ENCODE measurements at regions not wholly inside any gene's neighbourhood (a gene's known extent, or its start where the extent isn't known, plus 50 kb on each side); places are given as distances from the start of the nearest gene placed in this dataset.

DNA sequence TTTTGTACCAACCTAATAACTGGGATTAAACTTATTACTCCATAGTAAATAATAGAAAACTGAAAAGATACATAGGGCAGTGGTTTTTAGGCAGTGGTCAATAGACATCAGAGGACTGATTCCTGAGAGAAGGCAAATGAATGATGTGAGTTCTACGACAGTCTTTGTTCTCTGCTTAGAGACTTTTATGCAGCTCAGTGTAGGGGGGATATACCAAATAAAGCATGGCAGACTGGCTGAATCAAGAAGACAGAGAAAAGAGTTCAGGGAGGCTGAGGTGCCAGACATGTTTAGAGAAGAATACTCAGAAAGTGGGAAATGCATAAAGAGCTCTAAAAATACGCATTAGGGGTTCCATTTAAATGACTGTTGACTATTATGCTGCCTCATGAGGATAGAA, 320.8 kb upstream of the FAR2 start:
- no peak overlapping the region for H3K4me3 ChIP-seq (ENCODE audit: low read depth, low read length)
- no peak for DNase-seq (ENCODE audit: low read depth)
- no peak for TF ChIP-seq CTCF (conservative IDR thresholded peaks at IDR 0.05; ENCODE audit: low read depth, low read length)

DNA sequence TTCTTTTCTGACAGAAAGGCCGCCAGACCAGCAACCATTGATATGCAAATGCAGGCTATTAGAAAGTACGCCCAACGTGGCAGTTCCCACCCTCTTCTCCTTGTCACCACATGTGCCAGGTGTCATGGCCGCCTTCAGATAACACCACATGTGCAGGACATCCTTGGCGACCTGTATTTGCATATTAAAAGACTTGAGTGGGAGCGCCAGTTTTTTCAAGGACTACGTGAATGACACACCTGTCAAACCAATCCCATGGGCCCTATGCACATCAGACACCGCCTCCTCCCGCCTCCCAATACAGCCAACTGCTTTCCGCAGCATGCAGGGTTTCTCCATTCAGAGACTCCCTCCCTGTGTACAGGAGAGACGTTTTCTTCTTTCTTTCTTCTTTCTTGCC, 318.6 kb upstream of the FAR2 start:
- H3K4me3 ChIP-seq (ENCODE audit: low read depth, low read length): no peak overlapping the region
- DNase-seq (ENCODE audit: low read depth): no peak
- no peak for TF ChIP-seq CTCF (conservative IDR thresholded peaks at IDR 0.05; ENCODE audit: low read depth, low read length)

DNA sequence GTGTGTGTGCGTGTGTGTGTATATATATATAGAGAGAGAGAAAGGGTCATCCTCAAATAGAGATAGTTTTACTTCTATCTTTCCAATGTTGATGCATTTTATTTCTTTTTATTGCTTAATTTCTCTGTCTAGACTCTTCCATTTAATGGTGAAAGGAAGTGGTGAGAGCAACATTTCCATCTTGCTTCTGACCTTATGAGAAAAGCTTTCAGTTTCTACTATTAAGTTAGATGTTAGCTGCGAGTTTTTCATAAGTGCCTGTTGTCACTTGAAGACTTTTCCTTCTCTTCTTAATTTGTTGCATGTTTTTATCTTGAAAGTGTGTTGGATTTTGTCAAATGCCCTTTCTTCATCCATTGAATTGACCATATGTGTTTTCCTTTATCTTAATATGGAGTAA, 304.4 kb upstream of the FAR2 start:
- TF ChIP-seq CTCF (conservative IDR thresholded peaks at IDR 0.05; ENCODE audit: low read depth, low read length): no peak
- H3K4me3 ChIP-seq (ENCODE audit: low read depth, low read length): no peak overlapping the region
- DNase-seq (ENCODE audit: low read depth): no peak

GRCh38 chr12:28851781-28852180, 297.3 kb upstream of the FAR2 start:
- H3K4me3 ChIP-seq (ENCODE audit: low read depth, low read length): no peak overlapping the region
- DNase-seq (ENCODE audit: low read depth): no peak
- no peak for TF ChIP-seq CTCF (conservative IDR thresholded peaks at IDR 0.05; ENCODE audit: low read depth, low read length)

- no peak for TF ChIP-seq CTCF (conservative IDR thresholded peaks at IDR 0.05; ENCODE audit: low read depth, low read length)
- DNase-seq (ENCODE audit: low read depth): no peak
Measured at GRCh38 chr12:28855761-28856310, 293.2 kb upstream of the FAR2 start.

GRCh38 chr12:28857369-28857768, 291.7 kb upstream of the FAR2 start:
- no peak overlapping the region for H3K4me3 ChIP-seq (ENCODE audit: low read depth, low read length)
- no peak for TF ChIP-seq CTCF (conservative IDR thresholded peaks at IDR 0.05; ENCODE audit: low read depth, low read length)
- DNase-seq (ENCODE audit: low read depth): no peak

More at GRCh38 chr12:28855761-28856310, 293.2 kb upstream of the FAR2 start:
- no peak overlapping the region for H3K4me3 ChIP-seq (ENCODE audit: low read depth, low read length)

GRCh38 chr12:28859551-28859950, 289.5 kb upstream of the FAR2 start:
- no peak for TF ChIP-seq CTCF (conservative IDR thresholded peaks at IDR 0.05; ENCODE audit: low read depth, low read length)
- no peak for DNase-seq (ENCODE audit: low read depth)
- no peak overlapping the region for H3K4me3 ChIP-seq (ENCODE audit: low read depth, low read length)

Measured in epithelial cell of proximal tubule (primary cell).